AG04450 (cell line): ENCODE measurements at regions not wholly inside any gene's neighbourhood (a gene's known extent, or its start where the extent isn't known, plus 50 kb on each side); places are given as distances from the start of the nearest gene placed in this dataset.

Experiments
- CTCF ChIA-PET: fragments of 300-600, 350-600 bp; formaldehyde crosslinking; extraction: SDS; loops from one replicate; lab custom pipeline; 2022; ENCODE audit warnings: antibody characterized with exemption, inconsistent platforms; lab: Charles Lee
- POLR2A ChIA-PET: fragments of 350-600 bp; formaldehyde crosslinking; extraction: SDS; loops from one replicate; lab custom pipeline; 2021; ENCODE audit warnings: antibody characterized with exemption, inconsistent platforms; lab: Yijun Ruan, JAX
- DNase-seq: peaks from one replicate; pipeline ENCODE4 v3.0.0-alpha.2; 2011; ENCODE audit warnings: low read depth, low spot score
- H3K27ac ChIP-seq: one replicate; pipeline ENCODE4 v1.5.1; 2012; ENCODE audit warnings: low read depth, low read length, control low read depth
- H3K27me3 ChIP-seq: one replicate; pipeline ENCODE4 v1.6.0; 2012; ENCODE audit warnings: low read length; ENCODE audit not compliant: control insufficient read depth, insufficient read depth
- H3K4me3 ChIP-seq: 2 replicates; pipeline ENCODE4 v1.5.1; 2011; ENCODE audit warnings: mild to moderate bottlenecking, low read depth, low read length, control low read depth
- H3K9me3 ChIP-seq: 2 replicates; pipeline ENCODE4 v1.5.1; 2012; ENCODE audit warnings: low read length; ENCODE audit not compliant: control insufficient read depth, insufficient read depth
- CTCF ChIP-seq: IDR thresholded peaks from 2 replicates; pipeline ENCODE4 v1.5.1; 2011; ENCODE audit warnings: low read depth, low read length, control low read depth, inconsistent platforms

GRCh38 chr5:9957214-9957613 is 292.5 kb downstream of the ATPSCKMT start:
- CTCF ChIA-PET: no interaction called here
- H3K27me3 ChIP-seq: peaks cover 6% of the 10 kb centered on the region
- DNase-seq: no peak
- no peak overlapping the region for H3K4me3 ChIP-seq
- no peak overlapping the region for H3K27ac ChIP-seq
- TF ChIP-seq CTCF: no peak
- POLR2A ChIA-PET: no interaction called here
- H3K9me3 ChIP-seq: no peaks in the 10 kb centered on the region

GRCh38 chr5:9956725-9957124 is 293.0 kb downstream of the ATPSCKMT start:
- Histone ChIP-seq H3K27me3 (peaks cover 4% of the 10 kb centered on the region), H3K4me3 (no peak overlapping the region), H3K9me3 (no peaks in the 10 kb centered on the region), H3K27ac (no peak overlapping the region)
- no peak for TF ChIP-seq CTCF
- POLR2A ChIA-PET: no interaction called here
- CTCF ChIA-PET: no interaction called here
- DNase-seq: no peak

- ChIA-PET CTCF (no interaction called here), POLR2A (interaction anchor here (0.6 kb wide), 1 partner anchor 44 kb away, joined by 3 read pairs; no protein-coding TSS in a partner anchor)
- Histone ChIP-seq H3K27me3 (no peaks in the 10 kb centered on the region), H3K27ac (no peak overlapping the region), H3K4me3 (no peak overlapping the region), H3K9me3 (no peaks in the 10 kb centered on the region)
- DNase-seq: no peak
- TF ChIP-seq CTCF: no peak
Measured at GRCh38 chr5:9955586-9955985, 294.1 kb downstream of the ATPSCKMT start.

- no peak overlapping the region for H3K27ac ChIP-seq
- no peak overlapping the region for H3K4me3 ChIP-seq
- POLR2A ChIA-PET: interaction anchor here (0.6 kb wide), 1 partner anchor 44 kb away, joined by 3 read pairs; no protein-coding TSS in a partner anchor
- no peaks in the 10 kb centered on the region for H3K9me3 ChIP-seq
- DNase-seq: no peak
- no peaks in the 10 kb centered on the region for H3K27me3 ChIP-seq
- CTCF ChIA-PET: no interaction called here
- TF ChIP-seq CTCF: no peak
Measured at GRCh38 chr5:9954869-9955268, 294.8 kb downstream of the ATPSCKMT start.

- ChIA-PET CTCF (no interaction called here), POLR2A (no interaction called here)
Measured at GRCh38 chr5:9953691-9954090, 296.0 kb downstream of the ATPSCKMT start.

More at GRCh38 chr5:9953691-9954090, 296.0 kb downstream of the ATPSCKMT start:
- Histone ChIP-seq H3K27ac (no peak overlapping the region), H3K27me3 (no peaks in the 10 kb centered on the region), H3K4me3 (no peak overlapping the region), H3K9me3 (no peaks in the 10 kb centered on the region)
- TF ChIP-seq CTCF: no peak
- DNase-seq: no peak
